GM10248 (cell line): ENCODE measurements at regions not wholly inside any gene's neighbourhood (a gene's known extent, or its start where the extent isn't known, plus 50 kb on each side); places are given as distances from the start of the nearest gene placed in this dataset.

Source experiments
- CTCF ChIA-PET: fragments of 300-600 bp; sonication (Branson Sonifier 250); formaldehyde crosslinking; extraction: SDS; loops from one replicate; lab custom pipeline; 2021; ENCODE audit warnings: antibody characterized with exemption; lab: Yijun Ruan, JAX
- POLR2A ChIA-PET: fragments of 350-650 bp; sonication (Branson Sonifier 250); formaldehyde crosslinking; extraction: SDS; loops from one replicate; lab custom pipeline; 2020; ENCODE audit warnings: antibody characterized with exemption; lab: Yijun Ruan, JAX
- DNase-seq: peaks from one replicate; pipeline ENCODE4 v3.0.0; 2012; ENCODE audit errors: extremely low spot score
- CTCF ChIP-seq: IDR thresholded peaks from 2 replicates; pipeline ENCODE4 v1.5.1; 2012; ENCODE audit warnings: mild to moderate bottlenecking, low read depth; ENCODE audit errors: extremely low read depth, missing control alignments, control extremely low read depth

- no peak for TF ChIP-seq CTCF
- ChIA-PET POLR2A (no interaction called here), CTCF (no interaction called here)
- no peak for DNase-seq
These were observed 85.4 kb upstream of the AGTR1 start for GRCh38 chr3:148612278-148612677.

DNA sequence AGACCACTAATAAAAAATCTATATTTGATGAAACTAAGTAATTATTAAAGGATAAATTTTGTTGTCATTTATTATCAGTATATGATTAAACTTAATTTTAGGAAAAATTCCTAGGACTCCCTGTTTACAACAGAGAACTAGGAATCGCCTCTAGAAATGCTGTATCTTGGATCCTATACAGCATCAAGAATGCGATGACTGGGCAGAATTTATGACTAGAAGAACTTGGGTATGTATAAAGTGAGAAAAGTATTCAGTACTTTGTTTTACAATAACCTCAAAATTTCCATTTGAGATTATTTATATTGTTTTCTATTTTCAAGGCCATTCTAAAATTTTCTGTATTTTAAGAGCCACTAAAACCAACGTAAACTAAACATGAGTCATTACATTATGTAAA lies 82.3 kb upstream of the AGTR1 start:
- TF ChIP-seq CTCF: no peak
- ChIA-PET CTCF (no interaction called here), POLR2A (no interaction called here)
- DNase-seq: no peak

GRCh38 chr3:148625095-148625736 lies 72.5 kb upstream of the AGTR1 start:
- no peak for TF ChIP-seq CTCF
- no peak for DNase-seq
- CTCF ChIA-PET: interaction anchor here (0.9 to 1.0 kb wide), 2 partner anchors 18 to 48 kb away, joined by 3 read pairs; no protein-coding TSS in a partner anchor
- POLR2A ChIA-PET: no interaction called here

GRCh38 chr3:148625991-148626390 lies 71.7 kb upstream of the AGTR1 start:
- no peak for TF ChIP-seq CTCF
- ChIA-PET POLR2A (no interaction called here), CTCF (no interaction called here)
- DNase-seq: no peak

DNA sequence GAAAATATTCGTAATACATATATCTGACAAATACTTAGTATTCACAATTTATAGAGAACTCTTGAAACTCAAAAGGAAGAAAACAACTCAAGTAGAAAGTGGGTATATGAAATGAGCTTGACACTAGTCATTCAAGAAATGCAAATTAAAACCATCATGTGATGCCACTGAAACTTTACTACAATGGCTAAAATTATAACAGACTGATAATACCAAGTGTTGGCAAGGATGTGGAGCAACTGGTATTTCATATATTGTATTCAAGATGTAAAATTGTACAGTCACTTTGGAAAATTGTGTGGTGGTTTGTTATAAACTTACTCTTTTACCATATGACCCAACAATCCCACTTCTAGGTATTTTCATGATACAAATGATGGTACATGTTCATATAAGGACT lies 68.7 kb upstream of the AGTR1 start:
- ChIA-PET POLR2A (no interaction called here), CTCF (no interaction called here)
- no peak for DNase-seq
- TF ChIP-seq CTCF: no peak

- ChIA-PET POLR2A (no interaction called here), CTCF (no interaction called here)
- TF ChIP-seq CTCF: no peak
- DNase-seq: no peak
These were observed 66.4 kb upstream of the AGTR1 start for GRCh38 chr3:148631124-148631903.
